ENCODE measurements at regions not wholly inside any gene's neighbourhood (a gene's known extent, or its start where the extent isn't known, plus 50 kb on each side); places are given as distances from the start of the nearest gene placed in this dataset.

DNA sequence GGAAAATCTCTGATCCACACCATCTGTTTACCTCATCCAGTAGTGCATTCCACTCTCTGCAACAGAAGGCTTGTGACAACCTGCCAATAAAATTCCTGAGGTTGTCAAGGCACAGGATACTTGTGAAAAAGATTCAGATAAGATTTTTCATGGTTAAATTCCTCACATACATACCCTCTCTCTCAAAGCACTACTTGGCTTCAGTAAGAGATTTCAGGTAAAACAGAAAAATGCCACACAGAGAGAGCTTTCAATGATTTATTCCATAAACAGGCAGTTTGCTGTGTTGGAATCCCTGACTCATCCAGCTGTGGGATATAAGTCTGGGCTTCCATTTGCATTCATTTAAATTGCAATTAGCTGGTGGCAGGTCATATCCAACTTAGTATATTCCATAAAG is 99.7 kb upstream of the CAV2 start:
- no peak overlapping the region for H3K4me3 ChIP-seq (ENCODE audit: low read depth, low read length)
- no peak for TF ChIP-seq CTCF (IDR thresholded peaks at IDR 0.05; ENCODE audit: insufficient read depth, low read depth, low read length)
- peak; percentile 45 for DNase-seq (ENCODE audit: low read depth)

DNA sequence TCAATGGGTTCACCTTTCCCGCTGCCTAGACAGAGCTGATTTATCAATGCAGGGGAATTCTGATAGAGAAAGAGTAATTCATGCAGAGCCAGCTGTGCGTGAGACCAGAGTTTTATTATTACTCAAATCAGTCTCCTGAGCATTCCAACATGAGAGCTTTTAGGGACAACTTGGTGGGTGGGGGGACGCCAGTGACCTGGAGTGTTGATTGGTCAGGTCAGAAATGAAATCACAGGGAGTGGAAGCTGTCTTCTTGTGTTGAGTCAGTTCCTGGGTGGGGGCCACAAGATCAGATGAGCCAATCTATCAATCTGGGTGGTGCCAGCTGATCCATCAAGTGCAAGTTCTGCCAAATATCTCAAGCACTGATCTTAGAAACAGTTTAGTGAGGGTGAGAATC is 99.0 kb upstream of the CAV2 start:
- DNase-seq (ENCODE audit: low read depth) = no peak
- no peak overlapping the region for H3K4me3 ChIP-seq (ENCODE audit: low read depth, low read length)
- TF ChIP-seq CTCF (IDR thresholded peaks at IDR 0.05; ENCODE audit: insufficient read depth, low read depth, low read length) = no peak

DNA sequence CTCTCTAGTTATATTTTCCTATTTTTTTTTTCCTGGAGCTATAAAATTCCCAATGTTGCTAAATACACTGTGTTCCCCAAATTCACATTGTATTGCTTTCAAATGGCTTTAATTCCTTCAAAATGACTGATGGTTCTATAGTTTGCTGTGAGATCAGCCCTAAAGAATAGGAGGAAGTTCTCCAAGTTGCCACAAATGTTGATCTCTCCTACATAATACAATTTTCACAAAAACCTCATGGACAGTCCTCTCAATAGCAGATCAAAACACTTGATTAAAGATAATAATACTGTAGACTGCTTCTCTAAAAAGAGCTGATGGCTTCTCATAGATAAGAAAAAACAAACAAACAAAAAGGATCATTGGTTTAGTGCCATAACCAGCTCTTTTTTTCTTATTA is 97.8 kb upstream of the CAV2 start:
- no peak for DNase-seq (ENCODE audit: low read depth)
- TF ChIP-seq CTCF (IDR thresholded peaks at IDR 0.05; ENCODE audit: insufficient read depth, low read depth, low read length) = no peak
- no peak overlapping the region for H3K4me3 ChIP-seq (ENCODE audit: low read depth, low read length)

DNA sequence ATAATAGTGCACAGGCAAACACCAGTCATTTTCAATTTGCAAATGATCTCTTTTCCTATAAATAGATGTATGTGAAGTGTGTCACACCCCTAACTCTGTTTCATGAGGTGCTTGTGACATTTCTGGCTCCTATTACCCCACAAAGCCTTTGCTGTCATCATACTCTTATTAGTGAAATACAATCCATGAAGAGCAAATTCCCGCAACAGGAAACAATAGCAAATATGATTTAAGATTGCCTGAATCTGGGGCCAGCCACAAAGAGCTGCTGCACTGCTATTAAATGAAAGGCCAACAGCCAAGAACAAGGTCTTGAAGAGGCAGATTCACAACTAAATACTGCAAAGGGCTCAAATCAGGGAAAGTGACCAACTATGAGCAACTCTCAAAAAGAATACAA is 96.3 kb upstream of the CAV2 start:
- H3K4me3 ChIP-seq (ENCODE audit: low read depth, low read length) = no peak overlapping the region
- no peak for TF ChIP-seq CTCF (IDR thresholded peaks at IDR 0.05; ENCODE audit: insufficient read depth, low read depth, low read length)
- peak; percentile 29 for DNase-seq (ENCODE audit: low read depth)

DNA sequence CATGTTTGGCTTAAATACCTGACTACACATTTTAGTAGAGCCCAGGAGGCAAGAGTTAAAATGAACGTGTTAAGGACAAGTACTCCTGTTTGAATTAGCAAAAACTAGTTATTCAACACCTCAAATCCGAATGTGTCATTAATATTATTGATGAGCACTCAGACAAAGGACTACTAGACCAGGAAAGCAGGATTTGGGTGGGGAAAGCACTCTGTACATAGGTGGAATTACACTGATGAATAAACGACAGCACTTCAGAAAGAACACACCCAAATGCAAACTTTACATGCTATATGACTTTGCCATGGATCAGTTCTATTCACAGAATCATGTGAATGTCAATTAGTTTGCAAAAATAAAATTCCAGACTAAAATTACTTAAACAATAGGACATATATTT is 95.1 kb upstream of the CAV2 start:
- H3K4me3 ChIP-seq (ENCODE audit: low read depth, low read length) = no peak overlapping the region
- DNase-seq (ENCODE audit: low read depth) = no peak
- TF ChIP-seq CTCF (IDR thresholded peaks at IDR 0.05; ENCODE audit: insufficient read depth, low read depth, low read length) = no peak

DNA sequence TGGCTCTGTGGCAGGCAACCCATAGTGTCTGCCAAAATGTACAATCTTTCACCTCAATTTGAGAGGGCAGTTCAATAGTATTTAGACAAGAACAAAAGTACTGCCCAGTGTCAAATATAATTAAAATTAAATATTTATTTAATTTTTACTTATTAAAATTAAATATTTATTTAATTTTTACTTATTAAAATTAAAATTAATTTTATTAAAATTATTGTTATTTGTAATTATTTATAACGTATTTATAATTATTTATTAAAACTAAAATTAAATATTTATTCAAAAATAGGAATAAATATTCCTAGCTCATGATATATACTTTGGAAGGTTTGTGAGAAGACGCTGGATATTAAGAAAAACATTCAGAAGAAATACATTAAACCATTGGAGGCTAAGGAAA is 93.7 kb upstream of the CAV2 start:
- TF ChIP-seq CTCF (IDR thresholded peaks at IDR 0.05; ENCODE audit: insufficient read depth, low read depth, low read length) = no peak
- no peak for DNase-seq (ENCODE audit: low read depth)
- no peak overlapping the region for H3K4me3 ChIP-seq (ENCODE audit: low read depth, low read length)

- no peak for TF ChIP-seq CTCF (IDR thresholded peaks at IDR 0.05; ENCODE audit: insufficient read depth, low read depth, low read length)
- H3K4me3 ChIP-seq (ENCODE audit: low read depth, low read length) = no peak overlapping the region
- no peak for DNase-seq (ENCODE audit: low read depth)
Observed at GRCh38 chr7:116407165-116407564, 92.4 kb upstream of the CAV2 start.

Measured in fibroblast of villous mesenchyme (primary cell).